ENCODE measurements at regions not wholly inside any gene's neighbourhood (a gene's known extent, or its start where the extent isn't known, plus 50 kb on each side); places are given as distances from the start of the nearest gene placed in this dataset.

DNA sequence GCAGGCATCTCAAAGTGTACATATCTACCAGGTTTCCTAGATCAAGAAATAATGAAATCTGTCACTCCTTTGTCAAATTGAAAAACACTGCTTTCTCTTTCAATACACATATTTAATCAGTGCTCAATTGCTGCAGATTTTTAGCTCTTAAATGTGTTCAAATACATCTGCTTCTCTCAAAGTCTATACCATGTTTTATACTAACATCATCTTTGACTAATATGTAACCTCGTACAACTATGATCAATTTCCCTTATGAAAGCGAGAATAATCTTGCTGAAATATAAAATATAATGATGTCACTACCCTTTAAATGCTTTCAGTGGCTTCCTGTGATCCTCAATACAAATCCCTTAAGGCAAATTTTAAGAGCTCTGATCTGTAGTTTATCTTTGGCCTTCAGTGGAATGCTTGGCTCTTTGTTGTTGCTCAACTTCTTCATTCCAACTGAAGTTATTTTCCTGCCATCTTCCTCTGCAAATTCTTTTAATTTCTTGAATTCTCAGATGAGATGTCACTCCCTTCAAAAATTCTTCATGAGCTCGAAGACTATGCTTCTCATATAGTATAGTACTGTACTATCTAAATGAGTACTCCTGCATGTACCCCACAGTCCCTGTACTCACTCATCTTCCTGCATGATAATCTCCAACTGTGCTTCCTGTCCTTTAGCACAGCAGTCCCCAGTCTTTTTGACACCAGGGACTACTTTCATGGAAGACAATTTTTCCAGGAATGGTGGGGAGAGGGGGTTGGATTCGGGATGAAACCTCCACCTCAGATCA is 545.1 kb upstream of the GJE1 start:
- Histone ChIP-seq H2AFZ (no peak overlapping the region), H3K9me2 (replicated peaks; ENCODE audit: insufficient read depth) (no peaks in the 10 kb centered on the region), H3K9me3 (ENCODE audit: low read depth) (no peaks in the 10 kb centered on the region), H3K27ac (no peak overlapping the region), H4K20me1 (ENCODE audit: insufficient read depth, poor library complexity, severe bottlenecking) (no peaks in the 10 kb centered on the region), H3K79me2 (no peaks in the 10 kb centered on the region), H3K4me1 (ENCODE audit: insufficient read depth) (no peaks in the 10 kb centered on the region), H3K27me3 (no peaks in the 10 kb centered on the region), H3K4me2 (no peak overlapping the region), H3K36me3 (replicated peaks; ENCODE audit: insufficient read depth, low read depth) (no peaks in the 10 kb centered on the region), H3K4me3 (no peak overlapping the region)
- TF ChIP-seq, protein P1, sequence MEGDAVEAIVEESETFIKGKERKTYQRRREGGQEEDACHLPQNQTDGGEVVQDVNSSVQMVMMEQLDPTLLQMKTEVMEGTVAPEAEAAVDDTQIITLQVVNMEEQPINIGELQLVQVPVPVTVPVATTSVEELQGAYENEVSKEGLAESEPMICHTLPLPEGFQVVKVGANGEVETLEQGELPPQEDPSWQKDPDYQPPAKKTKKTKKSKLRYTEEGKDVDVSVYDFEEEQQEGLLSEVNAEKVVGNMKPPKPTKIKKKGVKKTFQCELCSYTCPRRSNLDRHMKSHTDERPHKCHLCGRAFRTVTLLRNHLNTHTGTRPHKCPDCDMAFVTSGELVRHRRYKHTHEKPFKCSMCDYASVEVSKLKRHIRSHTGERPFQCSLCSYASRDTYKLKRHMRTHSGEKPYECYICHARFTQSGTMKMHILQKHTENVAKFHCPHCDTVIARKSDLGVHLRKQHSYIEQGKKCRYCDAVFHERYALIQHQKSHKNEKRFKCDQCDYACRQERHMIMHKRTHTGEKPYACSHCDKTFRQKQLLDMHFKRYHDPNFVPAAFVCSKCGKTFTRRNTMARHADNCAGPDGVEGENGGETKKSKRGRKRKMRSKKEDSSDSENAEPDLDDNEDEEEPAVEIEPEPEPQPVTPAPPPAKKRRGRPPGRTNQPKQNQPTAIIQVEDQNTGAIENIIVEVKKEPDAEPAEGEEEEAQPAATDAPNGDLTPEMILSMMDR (IDR thresholded peaks at IDR 0.05; ENCODE audit: poor library complexity): no peak
- no peak for TF ChIP-seq EZH2phosphoT487 (IDR thresholded peaks at IDR 0.05; ENCODE audit: low read depth, severe bottlenecking, unreplicated experiment)
- TF ChIP-seq EZH2 (IDR thresholded peaks at IDR 0.05; ENCODE audit: borderline replicate concordance): no peak
- WGBS (ENCODE audit: low lambda C conversion rate, missing lambda C conversion rate): 79% methylated on average over 4 of the region's 4 CpGs
- no peak for DNase-seq (ENCODE audit: low spot score)

DNA sequence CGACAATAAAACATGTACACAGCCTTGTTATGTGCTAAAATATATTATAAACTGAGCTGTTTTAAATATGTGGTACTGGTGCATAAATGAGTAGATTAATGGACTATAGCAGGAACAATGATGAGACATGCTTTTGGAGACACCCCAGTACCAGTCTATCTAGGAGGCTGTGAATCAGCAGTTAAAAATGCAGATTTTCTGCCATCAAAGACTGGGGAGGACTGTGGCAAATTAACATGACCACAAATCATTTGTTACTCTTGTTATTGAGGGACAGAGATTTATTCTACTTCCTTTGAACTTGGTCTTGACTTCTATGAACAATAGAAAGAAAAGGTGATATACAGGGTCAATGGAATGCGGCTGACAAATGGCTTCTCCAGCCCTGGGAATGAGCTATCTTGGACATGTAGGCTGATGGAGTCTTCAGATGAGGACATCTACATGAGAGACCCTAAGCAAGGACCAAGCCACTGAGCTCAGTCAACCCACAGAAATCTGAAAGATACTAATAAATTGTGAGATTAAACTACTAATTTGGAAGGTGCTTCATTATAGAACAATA is 551.7 kb upstream of the GJE1 start:
- no peaks in the 10 kb centered on the region for H4K20me1 ChIP-seq (ENCODE audit: insufficient read depth, poor library complexity, severe bottlenecking)
- 98% methylated on average over 2 of the region's 2 CpGs for WGBS (ENCODE audit: low lambda C conversion rate, missing lambda C conversion rate)
- H3K9me2 ChIP-seq (replicated peaks; ENCODE audit: insufficient read depth): no peaks in the 10 kb centered on the region
- H3K4me3 ChIP-seq: no peak overlapping the region
- no peaks in the 10 kb centered on the region for H3K27me3 ChIP-seq
- DNase-seq (ENCODE audit: low spot score): no peak
- no peak overlapping the region for H3K27ac ChIP-seq
- TF ChIP-seq EZH2 (IDR thresholded peaks at IDR 0.05; ENCODE audit: borderline replicate concordance): no peak
- no peaks in the 10 kb centered on the region for H3K9me3 ChIP-seq (ENCODE audit: low read depth)
- no peak overlapping the region for H2AFZ ChIP-seq
- no peaks in the 10 kb centered on the region for H3K79me2 ChIP-seq
- no peak overlapping the region for H3K4me2 ChIP-seq
- no peaks in the 10 kb centered on the region for H3K4me1 ChIP-seq (ENCODE audit: insufficient read depth)
- no peaks in the 10 kb centered on the region for H3K36me3 ChIP-seq (replicated peaks; ENCODE audit: insufficient read depth, low read depth)

DNA sequence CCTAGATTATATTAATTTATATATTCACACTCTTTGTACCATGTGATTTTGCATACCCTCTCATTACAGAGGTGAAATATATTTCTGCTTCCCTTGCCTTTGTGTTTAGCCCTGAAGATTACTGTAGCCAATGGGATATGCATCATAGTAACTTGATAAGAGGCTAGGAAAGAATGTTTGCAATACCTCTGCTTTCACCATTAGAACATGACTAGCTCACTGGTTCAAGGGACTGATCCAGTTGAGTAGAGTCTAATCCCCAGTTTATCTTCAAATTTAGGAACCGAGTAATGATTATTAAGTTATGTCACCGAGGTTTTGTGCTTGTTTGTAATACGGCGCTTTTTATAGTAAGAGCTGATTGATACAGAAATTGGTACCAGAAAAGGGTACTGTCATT is 552.6 kb upstream of the GJE1 start:
- Histone ChIP-seq H3K36me3 (replicated peaks; ENCODE audit: insufficient read depth, low read depth) (no peaks in the 10 kb centered on the region), H3K27me3 (no peaks in the 10 kb centered on the region), H2AFZ (no peak overlapping the region), H3K27ac (no peak overlapping the region), H3K9me2 (replicated peaks; ENCODE audit: insufficient read depth) (no peaks in the 10 kb centered on the region), H3K4me2 (no peak overlapping the region), H3K79me2 (no peaks in the 10 kb centered on the region), H3K4me1 (ENCODE audit: insufficient read depth) (no peaks in the 10 kb centered on the region), H3K9me3 (ENCODE audit: low read depth) (no peaks in the 10 kb centered on the region), H3K4me3 (no peak overlapping the region), H4K20me1 (ENCODE audit: insufficient read depth, poor library complexity, severe bottlenecking) (no peaks in the 10 kb centered on the region)
- 90% methylated on average over 4 of the region's 4 CpGs for WGBS (ENCODE audit: low lambda C conversion rate, missing lambda C conversion rate)
- no peak for TF ChIP-seq EZH2 (IDR thresholded peaks at IDR 0.05; ENCODE audit: borderline replicate concordance)
- no peak for TF ChIP-seq EZH2phosphoT487 (IDR thresholded peaks at IDR 0.05; ENCODE audit: low read depth, severe bottlenecking, unreplicated experiment)
- TF ChIP-seq, protein P1 (IDR thresholded peaks at IDR 0.05; ENCODE audit: poor library complexity): no peak
- DNase-seq (ENCODE audit: low spot score): no peak

DNA sequence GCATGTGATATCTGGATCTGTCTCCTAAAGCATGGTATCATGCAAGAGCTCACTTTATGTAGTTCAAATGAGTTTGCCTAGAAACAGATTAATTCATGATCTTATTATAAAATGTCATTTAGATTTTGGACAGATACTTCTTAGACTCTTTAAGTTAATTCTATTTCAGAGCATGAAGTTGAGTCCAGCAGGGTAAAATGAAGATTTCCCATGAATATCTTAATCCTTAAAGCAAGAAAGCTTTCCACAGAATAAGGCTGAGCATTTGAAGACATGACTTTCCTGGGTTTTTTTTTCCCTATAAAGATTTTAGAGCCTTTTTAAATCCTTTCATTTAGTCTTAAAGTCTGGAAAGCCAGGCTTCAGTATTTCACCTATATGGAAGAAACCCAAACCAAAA is 556.0 kb upstream of the GJE1 start:
- Histone ChIP-seq H3K4me2 (no peak overlapping the region), H3K36me3 (replicated peaks; ENCODE audit: insufficient read depth, low read depth) (no peaks in the 10 kb centered on the region), H3K9me2 (replicated peaks; ENCODE audit: insufficient read depth) (no peaks in the 10 kb centered on the region), H3K79me2 (no peaks in the 10 kb centered on the region), H3K27me3 (no peaks in the 10 kb centered on the region), H3K4me3 (no peak overlapping the region), H4K20me1 (ENCODE audit: insufficient read depth, poor library complexity, severe bottlenecking) (no peaks in the 10 kb centered on the region), H3K27ac (no peak overlapping the region), H3K4me1 (ENCODE audit: insufficient read depth) (no peaks in the 10 kb centered on the region), H3K9me3 (ENCODE audit: low read depth) (no peaks in the 10 kb centered on the region), H2AFZ (no peak overlapping the region)
- TF ChIP-seq EZH2phosphoT487 (IDR thresholded peaks at IDR 0.05; ENCODE audit: low read depth, severe bottlenecking, unreplicated experiment) (no peak), EZH2 (IDR thresholded peaks at IDR 0.05; ENCODE audit: borderline replicate concordance) (no peak)
- TF ChIP-seq, protein P1 (IDR thresholded peaks at IDR 0.05; ENCODE audit: poor library complexity): no peak
- DNase-seq (ENCODE audit: low spot score): no peak

Data from hepatocyte (in vitro differentiated cells).